GM18868 (cell line): ENCODE measurements at regions not wholly inside any gene's neighbourhood (a gene's known extent, or its start where the extent isn't known, plus 50 kb on each side); places are given as distances from the start of the nearest gene placed in this dataset.
"Not testable (repeated sequence)": the region's sequence is repeated elsewhere in the genome, so short reads cannot be mapped to it uniquely, and the experiment has no call there.

Experiments used
- ATAC-seq: cut with Tn5 transposase; IDR thresholded peaks from one replicate; pipeline ENCODE4 v1.9.1; 2021; ENCODE audit warnings: mild to moderate bottlenecking, moderate library complexity; ENCODE audit not compliant: unreplicated experiment

DNA sequence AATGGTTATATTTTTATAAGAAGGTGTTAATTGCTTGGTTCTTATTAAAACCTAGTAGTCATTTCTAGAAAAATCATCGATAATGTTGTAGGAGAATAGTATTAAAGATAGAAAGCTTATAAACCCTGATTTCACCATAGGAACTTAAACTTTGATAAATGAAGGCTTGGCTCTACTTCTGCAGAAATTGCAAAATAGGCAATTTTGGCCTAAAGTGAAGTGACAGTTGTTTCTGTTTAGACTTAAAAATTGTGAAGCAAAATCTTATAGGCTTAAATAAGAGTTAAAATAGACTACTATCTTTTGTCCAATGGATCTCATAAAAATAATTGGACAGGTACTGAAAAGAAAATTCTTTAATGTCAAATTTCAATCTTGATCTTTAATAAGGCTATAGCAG is 321.6 kb upstream of the FZD8 start:
- no peak for ATAC-seq

DNA sequence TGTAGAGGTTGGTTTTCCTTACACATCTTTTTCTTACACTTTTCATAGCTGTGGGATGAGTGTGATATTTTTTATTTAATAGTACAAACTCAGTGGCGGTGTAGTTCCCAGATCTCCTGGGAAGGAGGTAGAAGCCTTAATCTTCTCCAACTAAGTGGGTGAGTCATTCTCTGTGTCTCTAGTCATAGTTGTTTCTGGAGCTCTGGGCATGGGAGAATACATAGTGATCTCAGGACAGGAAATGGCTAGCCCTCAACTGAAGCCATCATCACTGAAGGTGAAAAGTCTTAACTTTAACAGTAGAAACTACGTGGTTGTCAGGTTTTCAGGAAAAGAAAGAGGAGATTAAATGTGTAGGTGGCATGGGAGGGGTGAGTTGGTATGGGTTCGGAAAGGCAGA is 319.4 kb upstream of the FZD8 start:
- no peak for ATAC-seq

DNA sequence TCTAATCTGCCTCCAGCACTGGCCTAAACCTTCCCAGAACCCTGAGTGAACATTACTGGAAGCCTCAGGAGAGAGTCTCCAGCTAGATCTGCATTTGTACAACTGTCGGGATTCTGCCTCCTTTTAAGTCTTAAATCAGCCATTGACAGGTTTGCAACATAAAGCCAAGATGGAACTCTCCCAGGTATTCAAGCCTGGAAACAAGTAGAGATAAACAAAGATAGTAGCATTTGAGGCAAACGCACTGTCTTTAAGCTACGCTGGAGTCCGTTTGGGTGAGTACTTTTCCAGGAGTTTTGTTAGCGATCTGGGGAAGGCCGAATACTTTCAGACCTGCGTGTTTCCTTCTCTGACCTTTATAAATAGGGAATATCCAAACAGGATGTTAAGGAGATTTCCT is 317.2 kb upstream of the FZD8 start:
- no peak for ATAC-seq

DNA sequence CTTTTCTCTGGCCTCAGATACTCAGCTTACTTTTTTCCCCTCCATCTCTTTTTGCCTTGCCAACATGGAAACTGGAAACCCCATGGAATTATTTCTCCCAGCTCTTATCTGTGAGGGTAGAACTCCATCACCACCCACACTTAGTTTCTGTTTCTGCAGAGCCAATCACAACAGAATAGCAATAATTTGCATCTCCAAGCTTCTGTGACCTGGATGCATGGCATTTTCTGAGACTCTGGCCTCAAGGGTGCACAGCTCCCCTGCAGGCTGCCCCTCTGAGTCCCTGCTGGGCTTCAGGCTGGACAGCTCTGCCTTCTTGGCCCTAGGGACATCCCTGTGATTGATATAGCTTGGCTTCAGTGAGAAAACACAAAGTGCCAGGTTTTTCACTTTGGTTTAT is 316.5 kb upstream of the FZD8 start:
- not testable (repeated sequence) for ATAC-seq

DNA sequence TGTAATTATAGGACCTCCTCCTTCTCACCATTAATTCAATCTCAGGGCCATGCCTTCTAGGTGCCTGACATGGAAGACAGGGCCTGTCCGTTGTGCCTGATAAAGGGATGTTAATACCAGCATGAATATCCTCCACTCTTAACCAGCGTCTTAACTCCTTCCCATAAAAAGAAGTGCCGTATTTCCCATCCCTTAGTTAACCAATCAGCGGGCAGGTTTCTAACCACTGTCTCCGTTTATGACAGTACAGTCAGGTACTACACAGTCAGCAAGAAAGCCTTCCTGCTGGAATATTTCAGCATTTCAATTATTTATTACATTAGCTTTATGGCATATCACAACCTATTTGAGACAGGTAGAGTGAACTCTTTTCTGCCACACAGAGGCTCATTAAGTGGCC is 308.6 kb upstream of the FZD8 start:
- no peak for ATAC-seq

DNA sequence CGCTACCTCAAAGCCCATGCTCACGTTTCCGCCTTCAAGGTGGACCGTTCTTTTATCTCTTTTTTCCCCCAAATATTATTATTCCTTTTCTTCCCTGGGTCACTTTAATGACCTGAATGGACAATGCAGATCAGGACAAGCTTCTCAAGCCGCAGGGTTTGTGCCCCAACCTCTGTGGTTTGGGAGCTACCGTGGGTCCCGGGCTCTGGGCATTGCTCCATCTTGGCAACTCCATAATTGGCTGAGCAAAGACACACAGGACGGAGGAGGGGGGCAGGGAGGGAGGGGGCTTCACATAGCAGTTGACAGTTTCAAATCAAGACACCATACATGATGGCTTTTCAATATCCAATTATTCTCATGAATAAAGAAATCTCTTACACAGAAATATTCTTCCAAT is 308.1 kb upstream of the FZD8 start:
- ATAC-seq: no peak

DNA sequence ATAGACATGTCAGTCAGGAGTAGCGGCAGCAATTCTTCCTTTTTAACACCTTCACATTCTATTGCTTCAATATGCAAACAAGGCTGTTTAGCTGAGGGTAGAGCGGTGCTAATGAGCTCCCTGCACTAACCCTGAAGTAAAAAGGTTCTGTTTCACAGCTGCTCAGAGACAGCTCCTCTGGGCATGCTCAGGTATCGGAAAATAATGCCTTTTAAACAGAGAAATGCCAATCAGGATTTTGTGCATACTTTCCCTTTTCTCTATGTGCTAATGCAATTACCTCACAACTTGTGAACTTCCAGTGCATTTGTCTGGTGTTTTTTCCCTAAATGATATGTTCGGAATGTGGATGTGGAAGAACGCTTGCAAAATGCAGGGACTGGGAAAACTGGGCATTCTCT is 307.7 kb upstream of the FZD8 start:
- ATAC-seq: no peak

DNA sequence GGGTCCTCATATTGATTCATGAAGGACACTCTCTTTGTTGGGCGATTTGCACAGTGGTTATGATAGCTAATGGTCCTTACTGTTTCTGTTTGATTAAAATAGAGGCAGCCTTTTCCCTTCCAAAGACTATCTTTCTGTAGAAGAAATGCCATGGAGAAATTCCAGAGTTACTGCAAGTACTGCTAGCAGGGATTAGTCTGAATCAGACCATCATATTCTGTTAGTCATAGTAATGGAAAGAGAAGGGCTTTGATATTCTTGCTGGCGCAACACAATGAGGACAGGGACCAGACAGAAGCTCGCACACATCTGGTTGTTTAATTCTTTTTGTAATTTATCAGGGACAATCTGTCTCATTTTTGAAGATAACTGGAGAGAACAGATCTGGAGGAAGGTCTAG is 304.5 kb upstream of the FZD8 start:
- ATAC-seq: no peak

DNA sequence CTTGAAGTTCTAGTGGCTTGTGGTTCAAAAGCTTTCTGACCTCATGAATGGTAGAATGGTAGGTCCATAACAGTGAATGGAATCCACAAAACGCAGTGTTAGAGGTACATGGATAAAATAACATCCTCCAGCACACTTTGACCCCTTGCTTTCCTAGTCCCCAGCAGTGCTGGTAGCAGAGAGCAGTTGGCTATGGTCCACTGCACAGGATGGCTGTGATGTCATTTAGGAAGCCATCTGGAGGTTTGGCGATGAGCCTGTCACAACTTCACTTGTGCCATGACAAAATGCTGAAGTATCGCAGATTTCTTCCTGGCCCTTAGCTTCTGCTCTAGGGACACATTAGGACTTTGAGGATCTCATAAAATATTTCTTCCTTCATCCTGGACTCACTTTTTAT is 300.0 kb upstream of the FZD8 start:
- ATAC-seq: no peak

DNA sequence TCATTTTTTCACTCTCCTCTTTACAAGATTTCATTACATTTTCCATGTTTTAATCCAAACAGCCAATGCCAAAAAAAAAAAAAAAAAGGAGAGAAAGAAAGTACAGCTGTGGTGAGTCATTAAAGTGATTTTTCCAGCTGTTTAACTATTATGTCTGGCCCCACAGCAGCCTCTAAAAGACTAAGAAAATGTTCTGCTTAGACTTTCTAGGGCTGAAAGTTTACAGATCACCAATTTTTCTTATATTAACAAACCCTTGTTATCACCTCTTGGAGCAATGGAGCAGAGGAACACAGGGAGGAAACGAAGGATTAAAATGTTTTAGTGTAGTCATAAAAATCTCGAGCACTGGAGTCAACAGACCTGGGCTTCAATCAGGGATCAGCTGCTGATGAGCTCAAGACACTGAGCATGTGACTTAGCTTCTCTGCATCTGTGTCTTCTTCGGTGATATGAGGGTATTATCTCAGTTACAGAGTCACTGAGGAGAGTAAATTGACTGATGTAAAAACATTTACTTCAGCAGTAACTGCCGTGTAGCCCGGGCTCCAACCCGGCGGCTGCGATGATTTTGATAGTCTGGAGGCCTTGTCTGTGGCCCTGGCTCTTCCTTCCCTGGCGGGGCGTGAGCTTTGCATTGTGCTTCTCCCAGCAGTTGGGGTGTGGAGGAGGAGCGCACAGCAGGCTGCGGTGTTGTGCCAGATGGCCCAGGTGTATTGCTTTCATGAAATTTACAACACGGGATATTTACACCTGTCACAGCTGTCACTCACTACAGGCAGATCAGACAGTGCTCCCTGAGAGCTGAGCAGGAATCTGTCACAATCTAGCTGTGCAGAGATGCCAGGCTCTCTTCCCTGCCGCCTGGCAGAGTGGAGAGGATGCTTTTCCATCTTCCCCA is 298.3 kb upstream of the FZD8 start:
- ATAC-seq: no peak

DNA sequence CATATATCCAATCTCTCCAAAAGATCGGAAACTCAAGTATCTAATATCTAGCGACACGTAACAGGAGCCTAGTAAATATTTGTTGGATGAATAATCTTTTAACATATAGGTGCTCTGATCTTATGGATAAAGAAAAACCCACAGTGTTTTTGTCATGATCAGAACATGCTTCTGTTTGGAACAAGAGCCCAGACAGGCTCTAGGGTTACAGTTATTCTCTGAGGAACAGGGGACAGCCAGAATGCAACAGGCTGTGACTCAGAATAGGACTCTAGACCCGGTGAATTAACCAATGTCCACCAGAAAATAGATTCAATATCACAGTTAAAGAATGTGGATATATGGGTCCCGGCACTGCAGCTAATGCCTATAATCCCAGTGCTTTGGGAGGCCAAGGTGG is 296.1 kb upstream of the FZD8 start:
- no peak for ATAC-seq

DNA sequence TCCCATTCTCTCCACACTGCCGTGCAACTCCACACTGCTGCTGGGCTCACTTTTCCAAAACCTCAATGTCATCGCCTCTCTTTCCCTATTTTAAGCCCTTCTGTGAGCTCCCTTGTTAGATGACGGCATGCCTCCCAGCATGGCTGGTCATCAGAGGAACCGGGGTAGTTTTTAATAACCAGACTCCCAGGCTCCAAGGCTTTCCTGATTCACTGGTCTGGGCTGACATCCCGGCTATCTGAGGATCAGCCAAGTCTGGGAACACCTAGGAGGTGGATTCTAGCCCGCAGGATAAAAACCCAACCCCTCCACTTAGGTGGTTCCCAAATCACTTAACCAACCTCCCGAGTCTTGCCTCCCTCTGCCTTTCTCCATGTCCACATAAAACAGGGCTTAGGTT is 295.4 kb upstream of the FZD8 start:
- no peak for ATAC-seq

DNA sequence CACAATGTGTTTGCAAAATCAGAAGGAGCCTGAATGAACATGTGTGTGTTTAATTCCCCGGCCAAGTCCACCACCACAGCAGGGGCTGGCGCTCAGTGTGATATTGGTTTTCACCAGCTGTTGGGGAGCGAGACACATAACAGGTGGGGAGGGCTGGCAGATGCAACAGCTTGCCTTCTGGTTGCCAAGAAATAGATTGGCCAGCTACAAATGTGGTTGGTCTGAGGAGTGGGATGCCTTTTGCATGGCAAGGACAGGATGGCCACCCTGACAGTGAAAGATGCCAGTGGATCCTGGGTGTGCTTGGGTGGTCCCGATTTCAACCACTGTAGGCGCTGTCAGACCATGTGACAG is 292.5 kb upstream of the FZD8 start:
- no peak for ATAC-seq

DNA sequence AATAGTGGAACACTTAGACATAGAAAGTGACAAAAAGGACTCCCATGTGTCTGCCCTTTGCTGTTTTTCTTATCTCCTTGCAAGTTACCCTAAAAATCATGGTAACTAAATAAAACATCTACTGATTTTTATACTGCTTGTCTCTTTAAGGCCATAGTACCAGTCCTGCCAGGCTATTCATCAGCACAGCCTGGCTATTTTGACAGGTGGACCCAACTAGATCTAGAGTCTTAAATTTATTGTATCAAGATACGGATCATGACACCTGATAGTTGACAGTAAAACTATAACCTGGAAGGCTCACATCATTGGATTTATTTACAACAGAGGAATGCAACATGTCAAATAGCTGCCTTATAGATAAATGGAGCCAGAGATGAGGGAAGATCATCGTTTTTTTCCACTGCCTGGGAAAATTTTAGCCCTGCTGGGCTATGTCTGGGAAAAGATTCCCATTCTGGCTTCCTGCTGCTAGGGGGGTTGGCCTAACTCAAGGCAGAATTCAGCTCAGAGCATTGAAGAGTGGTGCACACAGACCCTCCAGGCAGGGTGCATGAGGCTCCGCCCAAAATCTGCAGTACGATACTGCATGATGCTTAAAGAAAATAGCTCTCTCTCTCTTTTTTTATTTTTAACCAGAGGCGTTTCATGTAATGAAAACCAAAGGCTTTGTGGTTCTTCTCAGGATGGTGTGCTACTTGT is 292.0 kb upstream of the FZD8 start:
- no peak for ATAC-seq

DNA sequence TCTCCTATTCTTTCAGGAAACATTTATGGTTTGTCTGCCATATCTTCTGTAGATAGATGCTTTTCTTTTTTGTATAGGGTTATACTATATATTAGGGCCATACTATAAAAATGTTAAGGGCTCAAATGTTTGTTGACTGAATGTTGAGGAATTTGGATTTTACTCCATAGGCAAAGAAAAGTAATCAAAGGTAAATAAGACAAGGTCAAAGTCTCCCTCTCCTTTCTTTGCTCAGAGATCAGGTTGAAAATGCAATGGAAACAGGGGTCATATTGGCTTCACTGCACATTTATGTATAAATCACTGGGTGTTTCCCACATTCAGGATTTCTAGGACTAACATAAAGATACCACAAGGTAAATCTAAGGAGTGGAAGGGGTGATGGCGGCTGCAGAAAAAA is 291.4 kb upstream of the FZD8 start:
- no peak for ATAC-seq

DNA sequence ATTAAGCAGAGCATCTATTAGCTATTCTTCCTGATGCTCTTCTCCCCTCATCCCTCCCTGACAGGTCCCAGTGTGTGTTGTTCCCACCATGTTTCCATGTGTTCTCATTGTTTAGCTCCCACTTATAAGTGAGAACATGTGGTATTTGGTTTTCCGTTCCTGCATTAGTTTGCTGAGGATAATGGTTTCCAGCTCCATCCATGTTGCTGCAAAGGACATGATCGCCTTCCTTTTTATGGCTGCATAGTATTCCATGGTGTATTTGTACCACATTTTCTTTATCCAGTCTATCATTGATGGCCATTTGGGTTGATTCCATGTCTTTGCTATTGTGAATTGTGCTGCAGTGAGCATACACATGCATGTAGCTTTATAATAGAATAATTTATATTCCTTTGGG is 287.9 kb upstream of the FZD8 start:
- not testable (repeated sequence) for ATAC-seq

DNA sequence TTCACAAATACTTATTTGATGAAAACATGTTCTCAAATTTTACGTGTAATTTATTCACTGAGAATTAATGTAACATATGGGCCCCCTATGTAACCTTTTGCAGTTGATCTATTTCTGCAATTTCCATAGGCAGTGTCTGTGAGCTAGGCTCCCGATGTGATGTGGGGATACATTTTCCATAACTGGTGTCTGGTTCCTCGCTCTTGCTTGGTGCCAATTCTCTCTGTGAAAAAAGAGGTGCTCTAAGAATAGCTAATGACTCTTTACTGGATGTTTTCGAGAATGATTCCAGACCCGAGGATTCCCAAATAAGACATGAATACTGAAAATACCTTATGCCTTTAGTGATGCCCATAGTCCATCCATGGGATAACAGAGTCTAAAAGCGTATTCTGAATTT is 286.7 kb upstream of the FZD8 start:
- ATAC-seq: no peak

DNA sequence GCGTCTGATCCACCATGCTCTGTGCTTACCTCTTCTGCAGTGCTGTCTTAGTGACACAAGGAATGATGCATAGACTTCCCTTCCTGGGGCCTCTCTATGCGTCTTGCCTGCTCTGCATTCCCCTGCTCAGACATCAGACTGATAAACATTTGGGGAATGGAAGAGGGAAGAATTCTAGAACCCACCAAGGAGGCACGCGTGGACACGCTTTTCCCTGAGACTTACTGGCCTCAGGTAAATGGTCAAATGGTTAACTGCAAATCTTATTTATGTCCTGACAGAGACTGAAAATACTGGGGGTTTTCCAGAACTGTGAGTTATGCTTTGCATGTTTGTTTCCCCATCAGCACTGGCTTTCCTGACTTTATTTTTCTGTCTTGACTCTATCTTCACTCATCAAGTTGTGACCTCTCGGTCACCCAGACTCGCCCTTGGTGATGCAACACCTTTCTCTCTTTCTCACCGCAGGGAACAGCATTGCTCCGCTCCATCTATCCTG is 285.9 kb upstream of the FZD8 start:
- ATAC-seq: peak; percentile 65

DNA sequence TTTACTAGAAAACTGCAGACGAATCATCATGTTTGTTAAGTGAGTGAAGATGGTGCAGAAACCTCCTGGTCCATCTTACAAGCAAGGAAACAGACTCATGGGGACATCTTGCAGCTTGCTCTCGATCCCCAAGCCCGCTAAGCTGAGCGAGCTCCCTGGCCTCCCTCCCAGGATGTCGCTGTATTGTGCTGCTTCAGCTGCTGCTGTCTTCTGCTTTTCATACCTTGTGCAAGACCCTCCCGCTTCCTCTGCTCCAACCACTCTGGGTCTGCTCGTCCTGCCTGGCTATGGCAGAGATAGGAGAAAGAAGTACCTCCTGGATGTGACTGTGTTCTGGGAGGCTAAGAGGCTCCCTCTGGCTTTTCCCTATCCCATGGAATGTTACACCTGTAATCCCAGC is 285.2 kb upstream of the FZD8 start:
- no peak for ATAC-seq

DNA sequence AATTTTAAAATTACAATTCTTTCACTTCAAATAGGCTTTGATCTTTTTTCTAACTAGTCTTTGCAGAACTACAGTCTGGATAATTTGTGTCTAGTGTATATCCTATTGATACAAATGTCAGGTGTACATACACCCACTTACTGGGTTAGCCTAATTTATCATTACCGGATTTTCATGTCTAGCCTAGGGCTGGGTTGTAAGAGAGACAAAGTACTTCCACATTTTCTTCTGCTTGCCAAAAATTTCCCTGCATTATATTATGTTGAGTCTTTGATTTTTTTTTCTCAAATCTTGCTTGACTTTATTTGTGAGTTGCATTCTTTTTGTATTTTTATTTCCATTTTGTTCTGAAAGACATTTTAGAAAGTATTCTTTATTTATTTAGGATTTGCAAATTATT is 284.8 kb upstream of the FZD8 start:
- ATAC-seq: no peak

DNA sequence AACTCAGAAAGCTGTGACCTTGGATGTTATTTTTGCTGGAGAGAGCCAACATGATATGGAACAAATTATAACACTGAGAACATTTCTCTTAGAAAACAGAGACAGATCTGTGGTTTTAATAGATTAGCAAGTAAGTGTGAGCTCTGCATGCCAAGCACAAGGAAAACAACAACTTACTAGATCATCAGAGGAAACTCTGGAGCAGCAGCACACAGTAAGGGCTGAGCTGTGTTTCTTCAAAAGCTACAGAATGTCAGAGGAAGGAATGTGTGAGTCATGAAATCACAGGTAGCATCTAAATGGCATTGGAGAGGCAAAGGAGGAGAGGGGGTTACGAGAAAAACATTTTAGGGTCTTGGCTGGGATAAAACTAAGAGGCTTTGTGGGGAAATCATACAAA is 283.4 kb upstream of the FZD8 start:
- ATAC-seq: no peak

DNA sequence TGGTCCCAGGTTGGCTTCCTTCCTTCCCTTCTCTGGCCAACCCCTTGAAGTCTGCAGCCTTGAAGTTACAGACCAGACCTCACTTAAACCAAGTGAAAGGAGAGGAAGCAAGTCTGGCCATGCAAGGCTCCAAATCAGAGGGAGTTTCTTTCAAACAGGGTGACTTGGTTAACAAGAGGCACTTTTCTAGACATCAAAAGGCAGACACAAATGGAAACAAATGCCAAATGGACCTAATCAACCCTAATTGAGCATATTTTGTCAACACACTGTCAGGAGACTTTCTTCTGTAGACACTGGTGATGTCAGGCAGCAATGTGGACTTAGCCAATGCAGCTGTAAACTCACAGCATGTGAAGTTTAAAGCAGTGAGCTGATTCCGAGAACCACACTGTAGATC is 282.7 kb upstream of the FZD8 start:
- ATAC-seq: no peak
